HG02870 (cell line): ENCODE measurements at regions not wholly inside any gene's neighbourhood (a gene's known extent, or its start where the extent isn't known, plus 50 kb on each side); places are given as distances from the start of the nearest gene placed in this dataset.

ENCODE experiments used
- ATAC-seq: cut with Tn5 transposase; IDR thresholded peaks from one replicate; pipeline ENCODE4 v1.9.1; 2021; ENCODE audit warnings: mild to moderate bottlenecking, moderate library complexity; ENCODE audit not compliant: unreplicated experiment

DNA sequence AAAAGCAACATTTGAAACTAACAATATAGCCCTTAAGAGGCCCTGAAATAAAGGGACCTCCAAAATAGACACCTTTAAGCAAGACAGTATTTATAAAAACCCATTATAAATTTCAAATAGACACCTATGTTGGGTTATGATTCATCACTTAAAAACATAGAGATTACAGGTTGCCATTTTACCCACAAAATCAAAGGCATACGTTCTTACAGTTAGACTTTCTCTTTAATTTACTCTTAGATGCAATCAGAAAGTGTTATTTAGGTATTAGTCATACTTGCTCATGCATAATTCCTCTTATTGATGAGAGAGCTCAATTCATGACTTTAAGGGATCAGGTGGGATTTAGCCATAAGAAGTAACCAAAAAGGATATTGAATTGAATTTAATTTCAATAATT is 51.5 kb upstream of the TMEM200A start:
- ATAC-seq: peak; percentile 76

GRCh38 chr6:130313206-130313605 is 52.6 kb upstream of the TMEM200A start:
- ATAC-seq: no peak

DNA sequence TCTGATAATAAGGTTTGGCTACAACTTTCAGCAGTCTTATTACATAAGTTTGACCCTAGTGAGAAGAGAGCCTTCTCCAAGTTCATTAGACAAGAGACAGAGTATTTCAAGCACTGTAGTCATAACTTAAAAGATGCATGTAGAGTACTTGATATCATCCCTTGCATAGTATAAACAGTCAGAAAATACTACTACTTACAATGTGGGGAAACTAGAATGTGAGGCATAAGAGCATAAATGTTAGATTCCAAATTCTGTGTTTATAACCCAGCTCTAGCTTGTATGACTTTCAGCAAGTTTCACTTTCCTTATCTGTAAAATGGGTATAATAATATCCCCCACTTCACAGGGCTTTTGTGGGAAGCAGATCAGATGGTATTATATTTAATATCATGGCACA is 56.8 kb upstream of the TMEM200A start:
- no peak for ATAC-seq

DNA sequence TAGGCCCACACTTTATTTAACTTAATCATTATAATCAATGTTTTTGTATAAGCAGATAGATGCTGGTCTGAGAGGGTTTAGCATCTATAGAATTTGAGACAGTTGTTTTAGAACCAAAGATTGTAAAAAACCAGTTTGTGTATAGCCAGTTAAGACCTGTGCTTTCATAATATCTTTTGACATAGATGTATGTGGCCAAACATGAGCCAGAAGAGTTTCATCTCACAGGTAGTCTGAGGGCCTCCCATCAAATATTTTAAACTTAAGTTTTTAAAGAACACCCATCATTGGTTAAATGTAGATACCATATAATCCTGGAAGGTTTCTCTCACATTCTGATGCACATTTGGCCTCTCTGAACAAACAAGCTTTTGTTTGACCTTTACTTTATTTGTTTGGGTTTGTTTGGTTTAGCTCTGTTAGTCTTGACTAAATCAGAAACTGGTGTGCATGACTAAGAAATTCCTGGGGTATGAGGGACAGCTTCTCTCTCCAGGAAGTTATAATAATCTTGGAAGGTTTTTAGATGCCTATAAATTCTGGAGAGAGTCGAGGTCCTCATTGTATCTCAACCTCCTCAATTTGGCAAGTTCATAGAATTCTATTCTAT is 58.0 kb upstream of the TMEM200A start:
- no peak for ATAC-seq

DNA sequence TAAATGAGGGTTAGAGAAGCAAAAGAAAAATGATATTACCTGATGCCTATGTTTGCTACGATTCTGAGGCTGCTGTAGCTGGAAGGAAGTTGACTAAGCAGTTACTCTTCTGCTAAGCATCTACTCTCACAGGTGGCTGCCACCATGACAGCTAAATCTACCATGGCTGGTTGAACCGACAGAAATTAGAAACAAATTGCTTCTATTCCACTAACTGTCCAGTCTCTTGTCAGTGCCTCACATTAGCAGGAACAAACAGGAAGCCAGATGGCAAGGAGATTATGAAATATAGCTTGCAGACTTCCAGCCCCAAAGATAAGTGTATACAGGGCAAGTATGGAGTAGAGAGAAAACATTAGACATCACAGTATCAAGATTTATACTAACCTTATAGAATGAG is 59.4 kb upstream of the TMEM200A start:
- ATAC-seq: no peak

- ATAC-seq: no peak
Observed at GRCh38 chr6:130303431-130303830, 62.4 kb upstream of the TMEM200A start.

DNA sequence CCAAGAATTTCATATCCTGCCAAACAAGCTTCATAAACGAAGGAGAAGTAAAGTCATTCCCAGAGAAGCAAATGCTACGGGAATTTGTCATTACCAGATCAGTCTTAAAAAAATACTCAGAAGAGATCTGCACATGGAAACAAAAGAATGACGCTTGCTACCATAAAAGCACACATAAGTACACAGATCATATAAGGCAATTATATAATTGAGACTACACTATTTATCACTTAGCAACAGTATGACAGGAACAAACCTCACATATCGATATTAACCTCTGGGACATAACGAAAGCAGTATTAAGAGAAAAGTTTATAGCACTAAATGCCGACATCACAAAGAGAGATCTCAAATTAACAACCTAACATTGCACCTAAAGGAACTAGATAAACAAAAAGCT is 67.6 kb upstream of the TMEM200A start:
- no peak for ATAC-seq

GRCh38 chr6:130296854-130297253 is 69.0 kb upstream of the TMEM200A start:
- no peak for ATAC-seq

- ATAC-seq: peak; percentile 70
Observed at GRCh38 chr6:130293800-130294199, 71.0 kb upstream of the SAMD3 start.

DNA sequence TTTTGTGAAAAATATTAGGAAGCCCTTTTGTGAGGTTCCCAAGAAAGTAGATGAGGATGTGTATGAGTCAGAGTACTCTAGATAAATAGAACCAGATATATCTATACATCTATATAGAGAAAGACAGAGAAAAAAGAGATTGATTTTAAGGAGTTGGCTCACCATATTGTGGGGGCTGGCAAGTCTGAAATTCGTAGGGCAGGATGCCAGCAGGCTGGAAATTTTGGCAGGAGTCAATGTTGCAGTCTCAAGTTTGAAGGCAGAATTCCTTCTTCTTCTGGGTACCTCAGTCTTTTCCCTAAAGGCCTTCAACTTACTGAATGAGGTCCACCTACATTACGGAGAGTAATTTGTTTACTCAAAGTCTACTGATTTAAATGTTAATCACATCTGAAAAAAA is 65.3 kb upstream of the SAMD3 start:
- ATAC-seq: no peak

DNA sequence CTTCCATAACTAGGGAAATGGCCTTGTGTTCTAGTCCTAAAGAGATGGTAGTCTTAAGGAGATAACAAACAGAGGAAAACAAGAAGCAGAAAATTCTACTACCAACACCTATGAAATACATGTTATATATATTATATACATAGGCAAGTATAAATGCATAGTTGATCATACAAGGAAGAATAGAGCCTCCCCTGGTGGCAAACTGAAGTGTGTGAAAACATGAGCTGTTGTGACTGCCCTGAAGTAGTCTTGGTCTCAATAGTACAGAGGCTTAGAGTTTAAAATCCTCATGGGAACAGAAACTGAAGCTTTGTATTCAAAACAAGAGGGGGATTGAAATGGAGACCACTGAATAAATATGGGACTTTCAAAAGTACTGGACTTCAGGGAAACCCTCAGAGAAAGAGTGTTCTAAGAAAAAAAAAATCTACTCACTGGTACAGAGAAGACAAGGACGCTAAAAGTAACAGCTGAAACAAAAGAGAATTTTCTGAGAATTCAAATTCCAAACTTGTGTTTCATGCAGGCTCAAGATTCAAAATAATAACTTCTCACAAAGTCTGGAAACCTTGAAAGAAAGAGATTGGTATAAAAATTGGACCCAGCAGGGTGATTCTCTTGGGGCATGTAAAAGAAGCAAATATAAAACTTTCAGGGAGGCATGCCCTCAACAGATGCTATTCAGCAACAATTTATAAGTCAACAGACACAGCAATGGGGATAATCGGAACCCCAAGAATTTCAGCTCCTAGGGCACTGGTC is 59.7 kb upstream of the SAMD3 start:
- ATAC-seq: peak; percentile 91

DNA sequence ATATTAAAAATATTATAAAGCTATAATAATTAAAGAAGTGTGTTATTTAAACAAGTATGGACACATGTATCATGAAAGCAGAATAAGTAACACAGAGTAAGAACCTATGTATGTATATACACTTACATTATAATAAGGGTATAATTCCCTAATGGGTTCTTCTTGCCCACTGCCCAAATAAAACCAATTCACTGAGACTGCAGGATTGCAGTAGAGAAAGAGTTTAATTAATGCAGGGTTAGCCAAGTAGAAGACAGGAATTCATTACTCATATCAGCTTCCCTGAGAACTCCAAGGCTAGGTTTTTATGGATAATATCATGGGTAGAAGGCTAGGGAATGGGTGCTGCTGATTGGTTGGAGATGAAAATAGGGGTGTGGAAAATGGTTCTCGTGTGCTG is 53.8 kb upstream of the SAMD3 start:
- no peak for ATAC-seq

DNA sequence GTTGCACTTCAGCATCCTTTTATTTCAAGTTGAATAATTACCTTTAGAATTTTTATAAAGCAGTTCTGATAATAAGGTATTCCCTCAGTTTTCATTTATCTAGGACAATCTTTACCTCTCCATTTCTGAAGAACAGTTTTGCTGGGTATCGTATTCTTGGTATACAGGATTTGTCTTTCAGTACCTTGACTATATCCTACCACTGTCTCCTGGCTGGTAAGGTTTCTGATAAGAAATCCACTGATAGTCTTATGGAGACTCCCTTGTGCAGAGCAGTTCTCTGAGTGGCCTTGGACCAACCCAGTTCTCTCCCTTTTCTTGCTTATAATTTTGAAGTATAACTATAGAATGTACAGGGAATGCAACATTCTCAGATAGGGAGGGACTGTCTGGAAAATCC is 51.3 kb upstream of the SAMD3 start:
- no peak for ATAC-seq
